NCI-H1930 (cell line): ENCODE measurements at regions not wholly inside any gene's neighbourhood (a gene's known extent, or its start where the extent isn't known, plus 50 kb on each side); places are given as distances from the start of the nearest gene placed in this dataset.
"Not testable (repeated sequence)": the region's sequence is repeated elsewhere in the genome, so short reads cannot be mapped to it uniquely, and the experiment has no call there.

Source experiments
- DNase-seq, 2 experiments: peaks; one replicate each; lab custom pipeline; 2025; lab: John Stamatoyannopoulos, UW

DNA sequence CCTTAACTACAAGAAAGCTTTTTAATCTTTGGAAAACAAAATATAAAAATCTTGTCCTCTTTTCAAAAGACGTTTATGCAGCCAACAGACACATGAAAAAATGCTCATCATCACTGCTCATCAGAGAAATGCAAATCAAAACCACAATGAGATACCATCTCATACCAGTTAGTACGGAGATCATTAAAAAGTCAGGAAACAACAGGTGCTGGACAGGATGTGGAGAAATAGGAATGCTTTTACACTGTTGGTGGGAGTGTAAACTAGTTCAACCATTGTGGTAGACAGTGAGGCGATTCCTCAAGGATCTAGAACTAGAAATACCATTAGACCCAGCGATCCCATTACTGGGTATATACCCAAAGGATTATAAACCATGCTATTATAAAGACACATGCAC is 1255.0 kb downstream of the ROBO1 start:
- not testable (repeated sequence) for DNase-seq

DNA sequence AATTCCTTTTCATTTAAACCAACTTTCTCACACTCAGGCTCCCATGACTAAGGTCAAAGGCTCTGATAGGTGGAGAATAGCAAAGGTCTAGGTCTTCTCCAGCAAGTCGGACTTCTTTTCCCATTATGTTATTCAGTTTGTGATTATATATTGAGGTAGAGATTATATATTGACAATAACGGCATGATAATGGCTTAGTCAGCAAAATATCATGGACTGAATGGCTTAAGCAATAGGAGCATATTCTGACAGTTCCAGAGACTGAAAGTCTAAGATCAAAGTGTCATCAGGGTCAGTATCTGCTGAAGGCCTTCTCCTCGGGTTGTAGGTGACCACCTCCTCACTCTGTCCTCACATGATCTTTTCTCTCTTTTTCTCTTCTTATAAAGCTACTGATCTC is 1251.4 kb downstream of the ROBO1 start:
- no peak for DNase-seq

DNA sequence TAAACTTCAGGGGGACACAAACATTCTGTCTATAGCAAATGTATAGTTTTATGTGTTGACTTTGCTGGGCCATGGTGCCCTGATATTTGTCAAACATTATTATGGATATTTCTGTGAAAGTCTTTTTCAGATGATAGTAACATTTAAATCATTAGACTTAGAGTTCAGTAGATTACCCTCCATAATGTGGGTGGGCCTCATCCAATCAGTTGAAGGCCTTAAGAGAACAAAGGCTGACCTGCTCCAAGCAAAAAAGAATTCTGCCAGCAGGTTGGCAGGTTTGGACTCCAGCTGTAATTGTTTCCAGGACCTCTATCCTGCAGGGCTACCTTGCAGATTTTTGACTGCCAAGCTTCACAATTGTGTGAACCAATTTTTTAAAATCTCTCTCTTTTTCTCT is 1250.9 kb downstream of the ROBO1 start:
- DNase-seq: no peak

DNA sequence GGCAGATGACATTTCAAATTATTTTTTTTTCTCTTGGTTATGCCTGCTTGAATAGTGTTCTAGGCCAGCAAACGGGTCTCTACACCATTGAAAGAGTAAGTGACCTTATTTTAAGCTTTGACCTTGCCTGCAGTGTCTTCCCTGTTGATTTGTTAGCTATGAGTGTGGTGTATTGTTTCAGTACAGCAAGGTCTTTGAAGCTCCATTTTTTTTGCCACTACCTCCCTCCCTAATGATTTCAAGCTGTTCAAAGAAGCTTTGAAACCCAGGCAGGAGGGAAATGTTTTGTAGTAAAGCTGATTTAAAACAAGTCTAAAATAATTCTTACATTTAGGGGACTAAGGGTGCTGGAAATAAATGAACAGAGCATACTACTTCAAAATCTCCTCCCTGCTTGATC is 1249.8 kb downstream of the ROBO1 start:
- no peak for DNase-seq

DNA sequence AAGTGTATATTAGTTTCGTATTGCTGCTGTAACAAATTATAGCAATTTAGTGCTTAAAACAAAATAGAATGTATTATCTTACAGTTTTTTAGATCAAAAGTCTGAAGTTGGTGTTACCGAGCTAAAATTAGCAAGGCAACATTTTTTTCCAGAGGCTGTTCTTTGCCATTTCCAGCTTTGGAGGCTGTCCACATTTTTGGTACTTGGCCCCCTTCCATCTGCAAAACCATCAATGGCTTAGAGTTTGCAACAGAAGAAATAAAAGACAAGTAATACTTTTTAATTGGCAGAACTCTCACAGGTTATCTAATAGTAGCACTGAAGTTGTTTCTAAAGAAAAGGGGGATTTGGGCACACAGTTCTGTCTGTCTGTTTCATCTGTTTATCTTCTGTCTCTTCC is 1248.5 kb downstream of the ROBO1 start:
- DNase-seq: no peak

DNA sequence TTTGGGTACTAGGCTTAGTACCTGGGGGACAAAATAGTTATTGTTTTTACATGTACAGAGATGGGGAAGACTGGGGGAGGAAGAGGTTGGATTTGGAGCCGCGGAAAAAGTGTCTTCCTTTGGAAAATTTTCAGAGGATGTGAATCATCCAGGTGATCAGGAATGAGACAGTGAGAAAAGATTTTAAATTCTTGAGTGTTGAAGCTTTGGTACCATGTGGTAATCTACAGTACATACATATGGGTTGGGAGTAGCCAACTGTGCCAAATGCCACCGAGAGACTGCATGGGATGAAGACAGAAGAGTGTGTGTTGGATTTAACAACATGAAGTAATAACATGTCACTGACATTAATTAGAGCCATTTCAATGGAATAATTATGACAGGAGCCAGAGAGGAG is 1238.2 kb downstream of the ROBO1 start:
- no peak for DNase-seq

DNA sequence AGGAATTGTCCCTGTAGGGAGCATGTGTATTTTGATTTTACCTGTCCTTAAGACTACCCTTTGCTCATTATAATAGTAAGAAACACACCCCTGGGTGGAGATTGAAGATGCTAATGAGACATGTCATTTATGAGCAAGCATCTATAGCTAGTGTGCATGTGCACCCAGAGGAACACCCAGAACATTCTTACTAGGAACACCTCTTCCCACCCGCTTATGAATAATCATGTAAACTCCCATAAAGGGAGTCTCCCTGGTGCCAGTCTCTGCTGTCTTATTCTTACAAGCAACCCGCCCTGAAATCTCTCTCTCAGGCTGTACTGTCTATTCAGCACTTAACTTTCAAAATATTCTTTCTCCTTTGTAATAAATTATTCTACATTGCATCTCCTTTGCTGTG is 1227.3 kb downstream of the ROBO1 start:
- no peak for DNase-seq

DNA sequence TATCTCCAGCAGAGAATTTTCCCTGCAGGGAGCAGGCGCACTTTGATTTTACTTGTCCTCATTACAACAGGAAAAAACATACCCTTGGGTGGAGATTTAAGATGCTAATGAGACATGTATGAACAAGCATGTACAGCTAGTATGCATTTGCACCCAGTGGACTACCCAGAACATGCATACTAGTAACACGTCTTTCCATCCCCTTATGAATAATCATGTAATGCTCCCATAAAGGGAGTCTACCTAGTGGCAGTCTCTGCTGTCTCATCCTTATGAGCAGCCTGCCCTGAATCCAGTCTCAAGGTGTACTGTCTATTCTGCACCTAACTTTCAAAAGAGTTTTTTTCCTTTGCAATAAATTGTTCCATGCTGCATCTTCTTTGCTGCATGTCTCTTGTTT is 1222.0 kb downstream of the ROBO1 start:
- DNase-seq: no peak
